HG03066 (cell line): ENCODE measurements at regions not wholly inside any gene's neighbourhood (a gene's known extent, or its start where the extent isn't known, plus 50 kb on each side); places are given as distances from the start of the nearest gene placed in this dataset.
"Not testable (repeated sequence)": the region's sequence is repeated elsewhere in the genome, so short reads cannot be mapped to it uniquely, and the experiment has no call there.

Experiments used
- ATAC-seq: cut with Tn5 transposase; IDR thresholded peaks from one replicate; pipeline ENCODE4 v1.9.1; 2021; ENCODE audit warnings: low read depth; ENCODE audit not compliant: unreplicated experiment

DNA sequence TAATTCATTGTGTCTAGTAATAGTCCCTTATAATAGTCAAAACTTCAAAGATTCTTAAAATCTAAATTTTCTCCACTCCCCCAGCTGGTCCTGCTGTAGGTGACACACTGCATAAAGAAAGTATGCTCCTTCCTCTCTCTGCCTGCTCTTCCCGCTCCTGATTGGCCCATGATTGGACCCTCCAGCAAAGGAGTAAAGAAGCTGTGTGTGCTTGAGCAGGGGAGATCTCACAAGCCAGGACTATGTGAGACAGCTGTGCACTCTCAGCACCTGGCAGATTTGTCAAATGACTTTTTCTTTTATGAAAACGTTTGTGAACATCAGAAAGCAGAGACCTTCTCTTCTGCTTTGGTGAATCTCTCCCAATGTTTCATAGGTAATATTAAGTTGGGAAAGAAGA is 274.8 kb upstream of the LYPLAL1 start:
- no peak for ATAC-seq

DNA sequence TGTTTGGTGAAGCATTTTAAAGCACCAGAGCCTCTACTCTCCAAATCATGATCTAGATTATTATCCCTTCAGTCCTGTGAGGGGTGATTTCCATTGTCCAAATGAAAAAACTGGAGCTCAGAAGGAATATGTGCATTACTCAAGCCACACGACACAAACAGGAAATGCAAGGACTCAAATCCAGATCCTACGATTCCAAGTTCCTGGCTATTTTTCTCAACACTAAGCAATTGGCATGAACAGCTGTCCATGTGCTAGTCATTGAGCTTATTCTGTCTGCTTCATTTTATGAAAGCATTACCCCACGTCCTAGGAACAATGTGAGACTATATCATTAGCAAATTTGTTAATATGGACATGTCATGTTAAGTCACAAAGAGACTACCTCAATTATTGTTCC is 273.1 kb upstream of the LYPLAL1 start:
- ATAC-seq: no peak

- ATAC-seq: no peak
Observed at GRCh38 chr1:218904416-218904815, 269.3 kb upstream of the LYPLAL1 start.

DNA sequence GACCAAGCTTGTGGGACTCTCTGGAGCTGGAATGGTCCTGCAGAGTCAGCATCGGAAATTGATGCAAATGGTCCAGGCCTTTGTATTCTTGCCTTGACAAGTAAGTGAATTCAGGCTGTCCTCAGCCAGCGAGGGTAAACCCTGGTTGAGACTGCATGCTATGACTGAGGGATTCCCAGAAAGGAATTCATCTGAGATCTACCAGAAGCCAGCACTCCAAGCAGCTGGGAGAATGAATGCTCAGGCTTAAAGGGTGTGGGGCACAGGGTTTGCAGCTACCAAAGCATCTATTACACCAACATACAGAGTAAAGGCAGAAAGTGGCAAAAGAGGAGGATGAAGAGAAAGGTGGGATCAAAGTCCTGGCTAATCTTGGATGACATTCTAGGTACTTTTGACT is 257.0 kb upstream of the LYPLAL1 start:
- no peak for ATAC-seq

DNA sequence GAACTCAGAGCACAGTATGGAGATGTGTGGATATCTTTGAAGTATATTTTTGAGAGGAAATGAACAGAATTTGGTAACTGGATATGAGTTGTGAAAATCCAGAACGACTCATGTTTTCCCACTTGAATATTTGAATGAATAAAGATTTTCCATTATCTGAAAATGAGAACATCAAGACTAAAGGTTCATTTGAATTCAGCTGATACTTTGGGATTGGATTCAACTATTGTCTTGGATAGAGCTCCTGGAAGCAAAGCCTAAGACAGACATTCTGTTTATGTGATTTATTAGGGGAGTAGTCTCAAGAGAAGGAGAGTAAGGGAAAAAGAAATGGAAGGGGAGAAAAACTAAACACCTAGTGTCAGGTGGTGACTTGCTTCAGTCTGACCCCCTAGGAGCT is 256.0 kb upstream of the LYPLAL1 start:
- no peak for ATAC-seq

DNA sequence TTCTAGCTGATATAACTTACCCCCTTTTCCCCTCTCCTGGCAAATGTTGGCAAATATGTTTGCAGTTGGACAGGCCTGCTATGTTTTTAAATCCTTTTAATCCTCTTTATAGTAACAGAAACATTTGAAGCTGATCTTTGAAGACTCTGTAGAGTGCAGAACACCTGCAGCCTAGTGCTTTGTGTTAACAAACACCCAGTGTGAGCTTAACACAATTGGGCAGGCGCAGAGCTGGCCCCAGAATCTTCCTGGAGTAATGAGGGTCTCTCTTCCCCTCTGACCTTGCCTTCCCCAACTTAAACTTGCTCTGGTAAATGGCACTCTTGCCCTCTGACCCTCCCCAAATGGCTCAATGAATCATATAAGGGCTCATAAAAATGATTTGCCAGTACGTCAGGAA is 247.9 kb upstream of the LYPLAL1 start:
- ATAC-seq: no peak

GRCh38 chr1:218926631-218927030 is 247.0 kb upstream of the LYPLAL1 start:
- ATAC-seq: no peak

GRCh38 chr1:218930000-218930399 is 243.7 kb upstream of the LYPLAL1 start:
- no peak for ATAC-seq

DNA sequence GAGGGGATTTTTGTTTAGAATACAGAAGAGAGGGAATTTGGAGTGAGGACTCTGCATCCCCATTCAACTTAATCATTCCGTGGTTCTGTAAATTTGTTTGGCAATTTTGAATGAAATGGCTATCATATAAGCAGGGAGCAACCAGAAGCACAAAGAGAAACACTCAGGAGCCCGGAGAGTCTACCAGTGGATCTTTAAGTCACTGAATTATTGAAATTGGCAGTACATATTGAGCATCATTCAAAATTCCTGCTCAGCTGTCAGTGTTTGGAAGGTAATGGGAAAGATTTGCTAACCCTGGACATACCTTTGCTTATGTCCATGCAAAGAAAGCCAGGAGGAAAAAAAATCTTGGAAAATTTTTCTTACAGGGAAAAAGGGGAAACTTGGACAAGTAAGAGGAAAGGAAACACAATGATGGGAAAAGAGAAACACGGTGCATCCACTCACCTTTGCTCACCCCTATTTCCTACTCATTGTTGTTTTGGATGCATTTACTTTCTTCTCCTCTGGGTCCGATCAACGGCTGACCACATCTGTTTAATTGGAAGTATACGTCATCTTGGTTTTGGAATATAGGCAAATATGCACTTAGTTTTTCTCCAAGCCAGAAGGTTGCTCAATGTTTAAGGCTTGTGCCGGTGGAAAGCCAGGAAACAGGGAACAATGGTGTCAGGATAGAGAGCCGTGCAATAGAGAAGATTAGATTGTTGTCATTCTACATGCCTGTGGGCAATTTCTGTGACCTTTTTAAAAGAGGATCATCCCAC is 243.0 kb upstream of the LYPLAL1 start:
- ATAC-seq: no peak

- no peak for ATAC-seq
Observed at GRCh38 chr1:218931324-218931723, 242.4 kb upstream of the LYPLAL1 start.

- no peak for ATAC-seq
Observed at GRCh38 chr1:218933513-218933912, 240.2 kb upstream of the LYPLAL1 start.

DNA sequence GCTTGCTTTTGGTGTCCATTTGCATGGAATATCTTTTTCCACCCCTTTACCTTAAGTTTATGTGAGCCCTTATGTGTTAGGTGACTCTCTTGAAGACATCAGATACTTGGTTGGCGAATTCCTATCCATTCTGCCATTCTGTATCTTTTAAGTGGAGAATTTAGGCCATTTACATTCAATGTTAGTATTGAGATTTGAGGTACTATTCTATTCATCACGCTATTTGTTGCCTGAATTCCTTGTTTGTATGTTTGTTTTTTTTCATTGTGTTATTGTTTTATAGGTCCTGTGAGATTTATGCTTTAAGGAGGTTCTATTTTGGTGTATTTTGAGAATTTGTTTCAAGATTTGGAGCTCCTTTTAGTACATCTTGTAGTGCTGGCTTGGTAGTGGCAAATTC is 238.3 kb upstream of the LYPLAL1 start:
- ATAC-seq: not testable (repeated sequence)

- no peak for ATAC-seq
Observed at GRCh38 chr1:218938259-218938658, 235.4 kb upstream of the LYPLAL1 start.

DNA sequence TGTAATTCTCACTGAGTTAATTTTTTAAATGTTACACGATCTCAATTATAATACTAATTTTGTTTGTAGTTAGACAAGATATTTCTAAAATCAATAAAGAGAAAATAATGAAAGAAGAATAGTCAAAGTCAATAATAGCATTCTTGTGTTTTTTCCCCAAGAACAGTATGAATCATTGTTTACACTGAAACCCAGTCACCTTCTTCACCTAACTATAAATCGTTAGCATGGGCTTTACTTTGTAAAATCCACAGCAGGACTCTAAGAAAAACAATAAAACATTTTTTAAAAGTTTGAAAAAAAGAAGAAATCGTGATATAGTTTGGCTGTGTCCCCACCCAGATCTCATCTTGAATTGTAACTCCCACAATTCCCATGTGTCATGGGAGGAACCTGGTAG is 234.6 kb upstream of the LYPLAL1 start:
- ATAC-seq: no peak

- ATAC-seq: no peak
Observed at GRCh38 chr1:218942431-218942830, 231.2 kb upstream of the LYPLAL1 start.

DNA sequence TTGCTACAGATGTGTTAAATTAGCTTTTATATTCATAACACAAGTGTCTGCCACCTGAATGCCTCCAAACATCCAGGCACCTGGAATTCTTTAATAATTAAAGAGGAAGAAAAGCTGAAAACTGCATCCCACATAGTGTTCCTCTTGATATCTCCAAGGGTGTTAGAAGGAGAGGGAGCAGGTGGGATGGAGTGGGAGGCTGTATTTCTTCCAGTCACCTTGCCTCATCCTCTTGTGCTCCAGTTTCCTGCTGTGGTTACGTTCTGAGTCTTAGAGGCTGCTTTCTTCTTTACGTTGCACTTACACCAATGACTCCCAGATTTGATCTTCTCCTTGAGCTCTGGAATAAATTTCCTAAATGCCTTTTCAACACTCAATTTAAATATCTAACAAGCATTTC is 230.3 kb upstream of the LYPLAL1 start:
- ATAC-seq: no peak

DNA sequence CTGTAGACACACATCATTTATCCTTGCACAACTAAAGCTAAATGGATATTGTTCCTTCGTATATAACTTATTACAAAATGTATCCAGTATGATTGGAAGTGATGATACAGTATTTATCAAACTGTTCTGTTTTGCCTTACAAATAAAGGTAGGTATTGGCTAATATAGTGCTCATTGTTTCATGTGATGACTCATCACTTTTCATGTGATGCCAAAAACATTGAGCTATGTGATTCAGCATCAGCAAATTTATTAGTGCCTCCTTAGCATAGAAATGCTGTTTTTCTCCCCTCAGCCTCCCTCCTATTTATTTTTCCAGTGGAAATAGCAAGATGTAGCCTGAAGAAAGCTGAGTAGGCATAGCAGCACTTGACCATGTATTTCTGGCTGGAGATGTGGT is 228.6 kb upstream of the LYPLAL1 start:
- ATAC-seq: no peak

- ATAC-seq: no peak
Observed at GRCh38 chr1:218946147-218946546, 227.5 kb upstream of the LYPLAL1 start.

DNA sequence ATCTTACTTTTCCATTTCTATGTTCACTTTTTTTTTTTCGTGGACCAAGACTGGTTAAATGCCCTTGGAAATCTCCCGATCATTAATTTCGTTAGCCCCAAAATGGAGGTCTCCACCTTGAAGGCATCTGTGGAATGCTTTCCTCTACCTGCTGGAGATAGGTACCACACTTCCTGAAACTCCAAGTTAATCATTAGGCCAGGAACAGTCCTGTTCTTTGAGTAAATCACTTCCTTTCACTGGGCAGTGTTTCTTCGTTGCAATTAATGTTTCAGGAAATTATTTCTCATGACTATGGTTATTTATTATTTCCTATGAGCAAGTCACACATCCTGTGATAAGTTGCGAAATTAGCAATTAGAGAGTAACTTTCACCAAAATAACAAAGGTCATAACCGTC is 225.2 kb upstream of the LYPLAL1 start:
- ATAC-seq: no peak

DNA sequence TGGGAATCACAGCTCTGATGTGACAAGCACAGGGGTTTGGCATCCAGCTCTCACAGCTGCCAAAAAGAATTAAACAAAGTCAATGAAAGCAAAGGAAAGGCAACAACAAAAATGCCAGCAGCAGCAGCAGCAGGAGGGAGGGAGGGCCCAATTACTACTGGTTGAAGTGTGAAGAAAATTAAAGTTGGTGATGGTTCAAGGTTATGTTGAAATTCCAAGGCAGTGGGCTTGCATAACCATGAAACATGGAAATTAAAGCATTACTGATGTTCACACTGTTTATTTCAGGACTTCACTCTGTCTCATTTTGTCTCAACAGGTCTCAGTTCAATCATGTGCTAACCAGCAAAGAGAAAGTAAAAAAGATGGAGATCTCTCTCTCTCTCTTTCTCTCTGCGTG is 220.3 kb upstream of the LYPLAL1 start:
- ATAC-seq: no peak

DNA sequence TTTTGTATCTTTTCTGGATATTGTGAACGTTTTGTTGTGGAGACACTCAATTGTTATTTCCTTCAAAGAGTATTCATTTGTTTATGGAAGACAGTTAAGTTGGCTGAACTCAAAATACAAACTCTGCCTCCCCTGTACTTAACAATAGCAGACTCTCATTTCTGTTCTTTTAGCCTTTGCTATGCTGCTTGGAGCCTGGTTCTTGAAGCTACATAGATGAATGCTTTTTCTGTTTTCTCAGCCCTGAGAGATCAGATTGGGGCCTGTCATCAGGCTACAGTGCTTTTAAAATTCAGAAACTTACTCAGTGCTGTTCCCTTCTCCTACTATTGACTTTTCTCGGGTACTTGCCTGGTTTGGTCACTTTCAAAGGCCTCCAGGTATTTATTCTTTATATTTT is 215.7 kb upstream of the LYPLAL1 start:
- no peak for ATAC-seq

GRCh38 chr1:218959784-218960183 is 213.9 kb upstream of the LYPLAL1 start:
- ATAC-seq: no peak
